NCI-H128 (cell line): ENCODE measurements at regions not wholly inside any gene's neighbourhood (a gene's known extent, or its start where the extent isn't known, plus 50 kb on each side); places are given as distances from the start of the nearest gene placed in this dataset.

Experiments
- DNase-seq: peaks from one replicate; lab custom pipeline; 2025; ENCODE audit not compliant: unreplicated experiment; lab: John Stamatoyannopoulos, UW

GRCh38 chr9:3054017-3054586 lies 210.2 kb upstream of the PUM3 start:
- no peak for DNase-seq

GRCh38 chr9:3049636-3050035 lies 205.7 kb upstream of the PUM3 start:
- DNase-seq, result no peak

GRCh38 chr9:3047912-3048311 lies 204.0 kb upstream of the PUM3 start:
- DNase-seq, result no peak

- DNase-seq, result no peak
Observed at GRCh38 chr9:3045153-3045552, 201.3 kb upstream of the PUM3 start.

GRCh38 chr9:3043369-3043768 lies 199.5 kb upstream of the PUM3 start:
- no peak for DNase-seq

GRCh38 chr9:3040761-3041160 lies 196.9 kb upstream of the PUM3 start:
- DNase-seq, result no peak

GRCh38 chr9:3036333-3036700 lies 192.4 kb upstream of the PUM3 start:
- DNase-seq, result no peak

GRCh38 chr9:3035579-3036332 lies 191.9 kb upstream of the PUM3 start:
- DNase-seq, result no peak

GRCh38 chr9:3032898-3033297 lies 189.0 kb upstream of the PUM3 start:
- DNase-seq, result no peak

- DNase-seq, result no peak
Observed at GRCh38 chr9:3028535-3028934, 184.6 kb upstream of the PUM3 start.

GRCh38 chr9:3027210-3027609 lies 183.3 kb upstream of the PUM3 start:
- no peak for DNase-seq

GRCh38 chr9:3023449-3023848 lies 179.6 kb upstream of the PUM3 start:
- DNase-seq, result no peak

GRCh38 chr9:3018691-3019230 lies 174.9 kb upstream of the PUM3 start:
- no peak for DNase-seq

- DNase-seq, result peak; percentile 23
Observed at GRCh38 chr9:3018071-3018470, 174.2 kb upstream of the PUM3 start.

GRCh38 chr9:3014178-3014577 lies 170.3 kb upstream of the PUM3 start:
- DNase-seq, result no peak

GRCh38 chr9:3012842-3013241 lies 168.9 kb upstream of the PUM3 start:
- no peak for DNase-seq

GRCh38 chr9:3012245-3012644 lies 168.3 kb upstream of the PUM3 start:
- DNase-seq, result no peak

- DNase-seq, result no peak
Observed at GRCh38 chr9:3008091-3008490, 164.2 kb upstream of the PUM3 start.

- DNase-seq, result no peak
Observed at GRCh38 chr9:3007326-3007725, 163.4 kb upstream of the PUM3 start.

- no peak for DNase-seq
Observed at GRCh38 chr9:3006851-3007250, 163.0 kb upstream of the PUM3 start.

- DNase-seq, result no peak
Observed at GRCh38 chr9:3004572-3004971, 160.7 kb upstream of the PUM3 start.

- DNase-seq, result no peak
Observed at GRCh38 chr9:3001311-3001710, 157.4 kb upstream of the PUM3 start.

- no peak for DNase-seq
Observed at GRCh38 chr9:2992427-2992826, 148.5 kb upstream of the PUM3 start.
